GM18868 (cell line): ENCODE measurements at regions not wholly inside any gene's neighbourhood (a gene's known extent, or its start where the extent isn't known, plus 50 kb on each side); places are given as distances from the start of the nearest gene placed in this dataset.

ENCODE experiments used
- ATAC-seq: cut with Tn5 transposase; IDR thresholded peaks from one replicate; pipeline ENCODE4 v1.9.1; 2021; ENCODE audit warnings: mild to moderate bottlenecking, moderate library complexity; ENCODE audit not compliant: unreplicated experiment

GRCh38 chr14:65308536-65308935, 104.0 kb upstream of the FUT8 start:
- ATAC-seq, result no peak

- no peak for ATAC-seq
Observed at GRCh38 chr14:65310568-65310967, 102.0 kb upstream of the FUT8 start.

- ATAC-seq, result no peak
Observed at GRCh38 chr14:65312859-65313258, 99.7 kb upstream of the FUT8 start.

- ATAC-seq, result peak; percentile 76
Observed at GRCh38 chr14:65318636-65319506, 93.7 kb upstream of the FUT8 start.

GRCh38 chr14:65320661-65321308, 91.7 kb upstream of the FUT8 start:
- ATAC-seq, result peak; percentile 20

GRCh38 chr14:65321370-65321875, 91.1 kb upstream of the FUT8 start:
- peak; percentile 54 for ATAC-seq

- no peak for ATAC-seq
Observed at GRCh38 chr14:65329481-65329880, 83.0 kb upstream of the FUT8 start.

- no peak for ATAC-seq
Observed at GRCh38 chr14:65329911-65330310, 82.6 kb upstream of the FUT8 start.

- no peak for ATAC-seq
Observed at GRCh38 chr14:65330416-65330815, 82.1 kb upstream of the FUT8 start.

GRCh38 chr14:65331652-65332051, 80.9 kb upstream of the FUT8 start:
- no peak for ATAC-seq

- ATAC-seq, result peak; percentile 40
Observed at GRCh38 chr14:65332141-65332871, 80.2 kb upstream of the FUT8 start.

- no peak for ATAC-seq
Observed at GRCh38 chr14:65333943-65334687, 78.4 kb upstream of the FUT8 start.

GRCh38 chr14:65334765-65335410, 77.6 kb upstream of the FUT8 start:
- no peak for ATAC-seq

- no peak for ATAC-seq
Observed at GRCh38 chr14:65335411-65335947, 77.1 kb upstream of the FUT8 start.

- ATAC-seq, result peak; percentile 85
Observed at GRCh38 chr14:65336191-65336591, 76.3 kb upstream of the FUT8 start.

- no peak for ATAC-seq
Observed at GRCh38 chr14:65339866-65340265, 72.7 kb upstream of the FUT8 start.

GRCh38 chr14:65344011-65344410, 68.5 kb upstream of the FUT8 start:
- no peak for ATAC-seq

GRCh38 chr14:65345266-65345665, 67.3 kb upstream of the FUT8 start:
- ATAC-seq, result no peak

- no peak for ATAC-seq
Observed at GRCh38 chr14:65346474-65346873, 66.1 kb upstream of the FUT8 start.

- ATAC-seq, result no peak
Observed at GRCh38 chr14:65346895-65347294, 65.6 kb upstream of the FUT8 start.
